Smooth muscle cell (in vitro differentiated cells): ENCODE measurements at regions not wholly inside any gene's neighbourhood (a gene's known extent, or its start where the extent isn't known, plus 50 kb on each side); places are given as distances from the start of the nearest gene placed in this dataset.

ENCODE experiments used
- DNase-seq: peaks from one replicate; lab custom pipeline; 2025; ENCODE audit not compliant: unreplicated experiment; lab: John Stamatoyannopoulos, UW
- H2AFZ ChIP-seq: fragments of 200-600 bp; sonication (generic); 2 replicates; pipeline ENCODE4 v1.6.0; 2016; ENCODE audit warnings: antibody characterized with exemption, low read depth, mild to moderate bottlenecking
- H3F3A ChIP-seq: fragments of 200-600 bp; sonication (generic); 2 replicates; pipeline ENCODE4 v1.6.0; 2017; ENCODE audit warnings: antibody characterized with exemption, low read depth
- H3K27ac ChIP-seq: fragments of 200-600 bp; sonication (generic); 2 replicates; pipeline ENCODE4 v1.5.1; 2016; ENCODE audit warnings: low read depth, mild to moderate bottlenecking
- H3K27me3 ChIP-seq: fragments of 200-600 bp; sonication (generic); 2 replicates; pipeline ENCODE4 v1.6.1; 2016; ENCODE audit warnings: low read depth, mild to moderate bottlenecking
- H3K36me3 ChIP-seq: fragments of 200-600 bp; sonication (generic); 2 replicates; pipeline ENCODE4 v1.5.1; 2016; ENCODE audit warnings: low read depth
- H3K4me1 ChIP-seq: fragments of 200-600 bp; sonication (generic); 2 replicates; pipeline ENCODE4 v1.5.1; 2016; ENCODE audit warnings: low read depth
- H3K4me2 ChIP-seq: fragments of 200-600 bp; sonication (generic); 2 replicates; pipeline ENCODE4 v1.6.0; 2016; ENCODE audit warnings: mild to moderate bottlenecking
- H3K4me3 ChIP-seq: fragments of 200-600 bp; sonication (generic); 2 replicates; pipeline ENCODE4 v1.5.1; 2016; ENCODE audit warnings: mild to moderate bottlenecking
- H3K79me2 ChIP-seq: fragments of 200-600 bp; sonication (generic); 2 replicates; pipeline ENCODE4 v1.6.0; 2016; ENCODE audit warnings: low read depth, mild to moderate bottlenecking
- H3K9ac ChIP-seq: fragments of 200-600 bp; sonication (generic); 2 replicates; pipeline ENCODE4 v1.6.0; 2016; ENCODE audit warnings: low read depth
- H3K9me3 ChIP-seq: fragments of 200-600 bp; sonication (generic); replicated peaks from 2 replicates; pipeline ENCODE4 v1.5.1; 2016; ENCODE audit warnings: low read depth
- H4K20me1 ChIP-seq: fragments of 200-600 bp; sonication (generic); 2 replicates; pipeline ENCODE4 v1.6.0; 2016; ENCODE audit warnings: low read depth
- CTCF ChIP-seq: fragments of 200-600 bp; sonication (generic); IDR thresholded peaks from 2 replicates; pipeline ENCODE4 v1.5.1; 2017; ENCODE audit warnings: borderline replicate concordance, mild to moderate bottlenecking, antibody characterized with exemption; ENCODE audit not compliant: insufficient read depth, poor library complexity, severe bottlenecking
- WGBS: methylation state at CpG from one replicate; pipeline ENCODE4 v1.1.7; 2016; ENCODE audit warnings: low lambda C conversion rate; 5-methylcytosine and 5-hydroxymethylcytosine counted together

- TF ChIP-seq CTCF: no peak
- no peaks in the 10 kb centered on the region for H3K36me3 ChIP-seq
- no peaks in the 10 kb centered on the region for H3F3A ChIP-seq
- DNase-seq: no peak
- H3K9ac ChIP-seq: no peak overlapping the region
- no peaks in the 10 kb centered on the region for H3K4me1 ChIP-seq
- H3K27me3 ChIP-seq: no peaks in the 10 kb centered on the region
- H3K27ac ChIP-seq: no peak overlapping the region
- H3K79me2 ChIP-seq: peaks cover 4% of the 10 kb centered on the region
- H3K4me2 ChIP-seq: peak overlapping the region; percentile 7
- no peak overlapping the region for H2AFZ ChIP-seq
- no peaks in the 10 kb centered on the region for H3K9me3 ChIP-seq
- no peaks in the 10 kb centered on the region for H4K20me1 ChIP-seq
- H3K4me3 ChIP-seq: no peak overlapping the region
Observed at GRCh38 chr1:184909019-184909418, 65.3 kb downstream of the NIBAN1 start.

GRCh38 chr1:184908506-184908905 is 65.8 kb downstream of the NIBAN1 start:
- no peak for DNase-seq
- WGBS: 92% methylated on average over 2 of the region's 2 CpGs
- TF ChIP-seq CTCF: no peak

GRCh38 chr1:184907500-184907899 is 66.8 kb downstream of the NIBAN1 start:
- no peak overlapping the region for H3K4me3 ChIP-seq
- WGBS: 94% methylated on average over 2 of the region's 2 CpGs
- no peaks in the 10 kb centered on the region for H3F3A ChIP-seq
- no peak for DNase-seq
- no peak overlapping the region for H3K9ac ChIP-seq
- H3K36me3 ChIP-seq: no peaks in the 10 kb centered on the region
- H4K20me1 ChIP-seq: no peaks in the 10 kb centered on the region
- H3K27me3 ChIP-seq: no peaks in the 10 kb centered on the region
- no peak overlapping the region for H2AFZ ChIP-seq
- no peaks in the 10 kb centered on the region for H3K4me1 ChIP-seq
- peaks cover 4% of the 10 kb centered on the region for H3K79me2 ChIP-seq
- TF ChIP-seq CTCF: no peak
- no peak overlapping the region for H3K27ac ChIP-seq
- H3K4me2 ChIP-seq: no peak overlapping the region
- H3K9me3 ChIP-seq: no peaks in the 10 kb centered on the region

More at GRCh38 chr1:184908506-184908905, 65.8 kb downstream of the NIBAN1 start:
- H4K20me1 ChIP-seq: no peaks in the 10 kb centered on the region
- H3F3A ChIP-seq: no peaks in the 10 kb centered on the region
- H3K9ac ChIP-seq: no peak overlapping the region
- peak overlapping the region; percentile 7 for H3K4me2 ChIP-seq
- no peaks in the 10 kb centered on the region for H3K36me3 ChIP-seq
- H3K27ac ChIP-seq: peak overlapping the region; percentile 7
- no peak overlapping the region for H3K4me3 ChIP-seq
- peaks cover 4% of the 10 kb centered on the region for H3K79me2 ChIP-seq
- no peaks in the 10 kb centered on the region for H3K4me1 ChIP-seq
- H2AFZ ChIP-seq: no peak overlapping the region
- no peaks in the 10 kb centered on the region for H3K9me3 ChIP-seq
- no peaks in the 10 kb centered on the region for H3K27me3 ChIP-seq

GRCh38 chr1:184906761-184907160 is 67.5 kb downstream of the NIBAN1 start:
- Histone ChIP-seq H3K27me3 (no peaks in the 10 kb centered on the region), H4K20me1 (no peaks in the 10 kb centered on the region), H3F3A (no peaks in the 10 kb centered on the region), H3K4me3 (no peak overlapping the region), H3K79me2 (no peaks in the 10 kb centered on the region), H2AFZ (no peak overlapping the region), H3K36me3 (no peaks in the 10 kb centered on the region), H3K9me3 (no peaks in the 10 kb centered on the region), H3K27ac (peak overlapping the region; percentile 47), H3K4me1 (no peaks in the 10 kb centered on the region), H3K4me2 (peak overlapping the region; percentile 63), H3K9ac (no peak overlapping the region)
- 29% methylated on average over 1 of the region's 1 CpG for WGBS
- no peak for DNase-seq
- no peak for TF ChIP-seq CTCF
